Thymus (tissue), 11 donors: ENCODE measurements at regions not wholly inside any gene's neighbourhood (a gene's known extent, or its start where the extent isn't known, plus 50 kb on each side); places are given as distances from the start of the nearest gene placed in this dataset.

Experiments used
- DNase-seq, 9 donors: peaks; one replicate each; pipeline ENCODE4 v3.0.0-alpha.2; 2013; ENCODE audit warnings: low spot score in 9 of 9, low read depth in 6 of 9, missing footprints in 1 of 9
- H3K27ac ChIP-seq, 2 donors: one replicate each; pipeline ENCODE4 v1.5.1; 2013; ENCODE audit warnings: control low read depth in 1 of 2, low read depth in 1 of 2, low read length in 1 of 2, mild to moderate bottlenecking in 1 of 2, moderate library complexity in 1 of 2
- H3K27me3 ChIP-seq, 2 donors: one replicate each; pipeline ENCODE4 v1.5.1; 2013; ENCODE audit warnings: low read length in 1 of 2; ENCODE audit not compliant: control insufficient read depth in 2 of 2, insufficient read depth in 1 of 2
- H3K36me3 ChIP-seq, 2 donors: one replicate each; pipeline ENCODE4 v1.5.1; 2013; ENCODE audit warnings: low read length in 1 of 2, mild to moderate bottlenecking in 1 of 2, moderate library complexity in 1 of 2; ENCODE audit not compliant: control insufficient read depth in 2 of 2, insufficient read depth in 2 of 2
- H3K4me1 ChIP-seq, 2 donors: one replicate each; pipeline ENCODE4 v1.5.1; 2013; ENCODE audit warnings: low read length in 2 of 2; ENCODE audit not compliant: control insufficient read depth in 2 of 2, insufficient read depth in 2 of 2
- H3K4me3 ChIP-seq, 2 donors: one replicate each; pipeline ENCODE4 v1.5.1; 2013; ENCODE audit warnings: low read length in 2 of 2, control low read depth in 1 of 2, mild to moderate bottlenecking in 1 of 2
- H3K9me3 ChIP-seq, 2 donors: one replicate each; pipeline ENCODE4 v1.5.1; 2013; ENCODE audit warnings: low read length in 1 of 2, mild to moderate bottlenecking in 1 of 2; ENCODE audit not compliant: control insufficient read depth in 2 of 2, insufficient read depth in 1 of 2
- WGBS: extraction: QIAGEN DNeasy Blood & Tissue Kit; methylation state at CpG from one replicate; pipeline ENCODE4 v1.1.7; 2013; 5-methylcytosine and 5-hydroxymethylcytosine counted together
- donor health status: healthy.

- H3K4me1 ChIP-seq, result no peaks in the 10 kb centered on the region
- H3K27me3 ChIP-seq, result no peaks in the 10 kb centered on the region
- 98% methylated on average over 2 of the region's 2 CpGs for WGBS
- no peak for DNase-seq
- no peaks in the 10 kb centered on the region for H3K36me3 ChIP-seq
- H3K9me3 ChIP-seq, result no peaks in the 10 kb centered on the region
- no peak overlapping the region for H3K27ac ChIP-seq
- H3K4me3 ChIP-seq, result no peak overlapping the region
These were observed 117.5 kb downstream of the HAO1 start for GRCh38 chr20:7822772-7823171.

- Histone ChIP-seq H3K27me3 (no peaks in the 10 kb centered on the region), H3K4me3 (no peak overlapping the region), H3K4me1 (no peaks in the 10 kb centered on the region), H3K9me3 (no peaks in the 10 kb centered on the region), H3K27ac (no peak overlapping the region), H3K36me3 (no peaks in the 10 kb centered on the region)
- 65% methylated on average over 2 of the region's 2 CpGs for WGBS
- DNase-seq, result no peak
These were observed 111.8 kb downstream of the HAO1 start for GRCh38 chr20:7828437-7828836.

GRCh38 chr20:7829031-7829430, 111.2 kb downstream of the HAO1 start:
- DNase-seq, result no peak
- Histone ChIP-seq H3K4me1 (no peaks in the 10 kb centered on the region), H3K36me3 (no peaks in the 10 kb centered on the region), H3K9me3 (no peaks in the 10 kb centered on the region), H3K27me3 (no peaks in the 10 kb centered on the region), H3K27ac (no peak overlapping the region), H3K4me3 (no peak overlapping the region)
- 88% methylated on average over 4 of the region's 4 CpGs for WGBS

DNA sequence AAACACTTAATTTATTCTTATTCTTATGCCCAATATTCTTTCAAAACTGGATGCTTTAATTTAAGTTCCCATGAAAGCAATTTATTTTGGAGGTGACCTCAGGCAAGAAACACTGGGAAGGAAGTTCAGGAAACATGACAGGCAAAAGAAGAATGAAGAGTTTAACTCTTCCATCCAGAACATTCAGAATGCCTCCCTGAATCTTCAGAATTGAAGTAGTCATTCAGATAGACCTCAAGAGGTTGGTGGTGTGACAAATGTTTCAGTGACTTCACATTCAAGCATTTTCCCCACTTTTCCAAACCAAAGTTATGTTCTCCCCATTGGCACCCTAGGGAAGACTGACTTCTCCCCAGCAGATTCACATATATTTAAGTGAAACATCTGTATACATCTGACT, 110.5 kb downstream of the HAO1 start:
- H3K9me3 ChIP-seq, result no peaks in the 10 kb centered on the region
- DNase-seq, result no peak

More for the DNA sequence above, 110.5 kb downstream of the HAO1 start:
- Histone ChIP-seq H3K27me3 (no peaks in the 10 kb centered on the region), H3K36me3 (no peaks in the 10 kb centered on the region), H3K4me3 (no peak overlapping the region), H3K4me1 (no peaks in the 10 kb centered on the region), H3K27ac (no peak overlapping the region)
